Neural cell (in vitro differentiated cells): ENCODE measurements at regions not wholly inside any gene's neighbourhood (a gene's known extent, or its start where the extent isn't known, plus 50 kb on each side); places are given as distances from the start of the nearest gene placed in this dataset.

Source experiments
- H2AFZ ChIP-seq: fragments of 200-600, 300-800 bp; sonication (generic), shearing (Covaris generic); 2 replicates; pipeline ENCODE4 v1.6.0; 2014; ENCODE audit warnings: low read depth, mild to moderate bottlenecking, antibody characterized with exemption, low read length, moderate library complexity
- H3F3A ChIP-seq: fragments of 200-600 bp; shearing (Covaris generic); 2 replicates; pipeline ENCODE4 v1.6.1; 2016; ENCODE audit warnings: mild to moderate bottlenecking, moderate library complexity, mixed read lengths, antibody characterized with exemption, low read length; ENCODE audit not compliant: insufficient read depth, poor library complexity, severe bottlenecking
- H3K27ac ChIP-seq: fragments of 200-600, 300-800 bp; sonication (generic), shearing (Covaris generic); 2 replicates; pipeline ENCODE4 v1.5.1; 2014; ENCODE audit warnings: mild to moderate bottlenecking, low read length, moderate library complexity
- H3K27me3 ChIP-seq: fragments of 300-800, 200-600 bp; sonication (generic), shearing (Covaris generic); 2 replicates; pipeline ENCODE4 v1.6.0; 2014; ENCODE audit warnings: mild to moderate bottlenecking, low read depth, low read length, moderate library complexity; ENCODE audit not compliant: insufficient read depth
- H3K36me3 ChIP-seq: fragments of 300-800, 200-600 bp; sonication (generic), shearing (Covaris generic); 2 replicates; pipeline ENCODE4 v1.5.1; 2014; ENCODE audit warnings: mild to moderate bottlenecking, antibody characterized with exemption, low read length, moderate library complexity; ENCODE audit not compliant: insufficient read depth
- H3K4me2 ChIP-seq: fragments of 300-800, 200-600 bp; sonication (generic), shearing (Covaris generic); 2 replicates; pipeline ENCODE4 v1.6.0; 2014; ENCODE audit warnings: mild to moderate bottlenecking, low read length
- H3K4me3 ChIP-seq: fragments of 300-800, 200-600 bp; sonication (generic), shearing (Covaris generic); 2 replicates; pipeline ENCODE4 v1.5.1; 2014; ENCODE audit warnings: mild to moderate bottlenecking, low read length, moderate library complexity
- H3K79me2 ChIP-seq: fragments of 200-600 bp; shearing (Covaris generic); replicated peaks from 2 replicates; pipeline ENCODE4 v1.6.0; 2014; ENCODE audit warnings: mild to moderate bottlenecking, low read length, moderate library complexity; ENCODE audit not compliant: insufficient read depth
- H3K9ac ChIP-seq: fragments of 300-800, 200-600 bp; sonication (generic), shearing (Covaris generic); 2 replicates; pipeline ENCODE4 v1.6.1; 2016; ENCODE audit warnings: mild to moderate bottlenecking, low read length, mixed read lengths
- H3K9me2 ChIP-seq: fragments of 200-600 bp; shearing (Covaris generic); 2 replicates; pipeline ENCODE4 v1.6.1; 2016; ENCODE audit warnings: mild to moderate bottlenecking, low read length, mixed read lengths; ENCODE audit not compliant: insufficient read depth
- H3K9me3 ChIP-seq: fragments of 200-600, 300-800 bp; sonication (generic), shearing (Covaris generic); 2 replicates; pipeline ENCODE4 v1.6.1; 2016; ENCODE audit warnings: mild to moderate bottlenecking, mixed run types, low read length, moderate library complexity, mixed read lengths
- H4K20me1 ChIP-seq: fragments of 200-600 bp; shearing (Covaris generic); 2 replicates; pipeline ENCODE4 v1.6.1; 2016; ENCODE audit warnings: mild to moderate bottlenecking, mixed run types; ENCODE audit not compliant: insufficient read depth
- CTCF ChIP-seq: fragments of 450-650 bp; IDR thresholded peaks from 2 replicates; pipeline ENCODE4 v1.5.1; 2014; ENCODE audit warnings: antibody characterized with exemption, mild to moderate bottlenecking, moderate library complexity; ENCODE audit not compliant: poor library complexity, severe bottlenecking
- EP300 ChIP-seq: fragments of 450-650 bp; conservative IDR thresholded peaks from 2 replicates; pipeline ENCODE4 v1.6.1; 2014; ENCODE audit warnings: antibody characterized with exemption, mild to moderate bottlenecking, moderate library complexity; ENCODE audit not compliant: poor library complexity, severe bottlenecking
- EZH2 ChIP-seq: fragments of 200-600, 300-800 bp; shearing (Covaris generic), sonication (generic); IDR thresholded peaks from 2 replicates; pipeline ENCODE4 v1.6.1; 2014; ENCODE audit warnings: antibody characterized with exemption, low read length, borderline replicate concordance, mild to moderate bottlenecking; ENCODE audit not compliant: insufficient read depth, poor library complexity, severe bottlenecking
- MXI1 ChIP-seq: fragments of 450-650 bp; conservative IDR thresholded peaks from 2 replicates; pipeline ENCODE4 v1.6.1; 2014; ENCODE audit warnings: antibody characterized with exemption, mild to moderate bottlenecking; ENCODE audit not compliant: poor library complexity, severe bottlenecking
- POLR2AphosphoS5 ChIP-seq: IDR thresholded peaks from 2 replicates; pipeline ENCODE4 v1.6.1; 2012
- RAD21 ChIP-seq: fragments of 450-650 bp; conservative IDR thresholded peaks from 2 replicates; pipeline ENCODE4 v1.6.1; 2014; ENCODE audit warnings: antibody characterized with exemption, mild to moderate bottlenecking, moderate library complexity
- REST ChIP-seq: IDR thresholded peaks from 2 replicates; pipeline ENCODE4 v1.6.1; 2012; ENCODE audit warnings: borderline replicate concordance
- SMC3 ChIP-seq: fragments of 450-650 bp; conservative IDR thresholded peaks from 2 replicates; pipeline ENCODE4 v1.6.1; 2014; ENCODE audit warnings: antibody characterized with exemption, mild to moderate bottlenecking, moderate library complexity; ENCODE audit not compliant: poor library complexity
- TAF1 ChIP-seq: IDR thresholded peaks from 2 replicates; pipeline ENCODE4 v1.6.1; 2012; ENCODE audit warnings: low read depth

GRCh38 chr18:25727281-25727985, 363.0 kb downstream of the SS18 start:
- H3K9me2 ChIP-seq = no peaks in the 10 kb centered on the region
- TF ChIP-seq MXI1 (no peak), RAD21 (no peak), EZH2 (no peak), TAF1 (no peak), REST (no peak), POLR2AphosphoS5 (no peak), SMC3 (no peak), EP300 (no peak), CTCF (no peak)

GRCh38 chr18:25726298-25726697, 364.1 kb downstream of the SS18 start:
- Histone ChIP-seq H3K4me3 (peak overlapping the region; percentile 46), H4K20me1 (no peaks in the 10 kb centered on the region), H3K36me3 (no peaks in the 10 kb centered on the region), H3K9me3 (no peaks in the 10 kb centered on the region), H3K27me3 (no peaks in the 10 kb centered on the region), H3K27ac (peak overlapping the region; percentile 57), H3K4me2 (peak overlapping the region; percentile 36), H3F3A (no peaks in the 10 kb centered on the region), H2AFZ (peak overlapping the region; percentile 45), H3K79me2 (no peaks in the 10 kb centered on the region), H3K9ac (peak overlapping the region; percentile 52), H3K9me2 (no peaks in the 10 kb centered on the region)
- TF ChIP-seq EZH2 = no peak
- no peak for TF ChIP-seq CTCF
- peak; percentile 35 for TF ChIP-seq RAD21
- TF ChIP-seq POLR2AphosphoS5 = peak; percentile 37
- no peak for TF ChIP-seq MXI1
- TF ChIP-seq TAF1 = no peak
- peak; percentile 27 for TF ChIP-seq REST
- TF ChIP-seq SMC3 = peak; percentile 37
- peak; percentile 31 for TF ChIP-seq EP300

More at GRCh38 chr18:25727281-25727985, 363.0 kb downstream of the SS18 start:
- no peaks in the 10 kb centered on the region for H3K27me3 ChIP-seq
- no peaks in the 10 kb centered on the region for H4K20me1 ChIP-seq
- no peak overlapping the region for H3K9ac ChIP-seq
- H3K79me2 ChIP-seq = no peaks in the 10 kb centered on the region
- no peak overlapping the region for H3K4me3 ChIP-seq
- no peaks in the 10 kb centered on the region for H3F3A ChIP-seq
- H2AFZ ChIP-seq = no peak overlapping the region
- H3K36me3 ChIP-seq = no peaks in the 10 kb centered on the region
- H3K4me2 ChIP-seq = peak overlapping the region; percentile 36
- H3K9me3 ChIP-seq = no peaks in the 10 kb centered on the region
- peak overlapping the region; percentile 57 for H3K27ac ChIP-seq
